HFFc6 (cell line): ENCODE measurements at regions not wholly inside any gene's neighbourhood (a gene's known extent, or its start where the extent isn't known, plus 50 kb on each side); places are given as distances from the start of the nearest gene placed in this dataset.

Experiments used
- DNase-seq: peaks from one replicate; pipeline ENCODE4 v3.0.0-alpha.2; 2018
- H3K27ac Mint-ChIP-seq: 2 replicates; pipeline ENCODE4 v1.8.0; 2020; ENCODE audit warnings: mild to moderate bottlenecking, mixed read lengths
- H3K27me3 Mint-ChIP-seq: 2 replicates; pipeline ENCODE4 v1.8.0; 2021; ENCODE audit warnings: mild to moderate bottlenecking, moderate library complexity, mixed read lengths; ENCODE audit not compliant: insufficient read depth
- H3K36me3 Mint-ChIP-seq: 2 replicates; pipeline ENCODE4 v1.8.0; 2021; ENCODE audit warnings: low read depth, mixed read lengths
- H3K4me1 Mint-ChIP-seq: 2 replicates; pipeline ENCODE4 v1.8.0; 2020; ENCODE audit warnings: low read depth, mixed read lengths
- H3K4me3 Mint-ChIP-seq: 2 replicates; pipeline ENCODE4 v1.8.0; 2020; ENCODE audit warnings: mild to moderate bottlenecking, moderate library complexity, mixed read lengths
- H3K9me3 Mint-ChIP-seq: 2 replicates; pipeline ENCODE4 v1.8.0; 2020; ENCODE audit warnings: mild to moderate bottlenecking, mixed read lengths
- CTCF ChIP-seq: fragments of 200-600 bp; sonication (generic); IDR thresholded peaks from 2 replicates; pipeline ENCODE4 v1.5.0; 2021; ENCODE audit warnings: antibody characterized with exemption, mild to moderate bottlenecking

DNA sequence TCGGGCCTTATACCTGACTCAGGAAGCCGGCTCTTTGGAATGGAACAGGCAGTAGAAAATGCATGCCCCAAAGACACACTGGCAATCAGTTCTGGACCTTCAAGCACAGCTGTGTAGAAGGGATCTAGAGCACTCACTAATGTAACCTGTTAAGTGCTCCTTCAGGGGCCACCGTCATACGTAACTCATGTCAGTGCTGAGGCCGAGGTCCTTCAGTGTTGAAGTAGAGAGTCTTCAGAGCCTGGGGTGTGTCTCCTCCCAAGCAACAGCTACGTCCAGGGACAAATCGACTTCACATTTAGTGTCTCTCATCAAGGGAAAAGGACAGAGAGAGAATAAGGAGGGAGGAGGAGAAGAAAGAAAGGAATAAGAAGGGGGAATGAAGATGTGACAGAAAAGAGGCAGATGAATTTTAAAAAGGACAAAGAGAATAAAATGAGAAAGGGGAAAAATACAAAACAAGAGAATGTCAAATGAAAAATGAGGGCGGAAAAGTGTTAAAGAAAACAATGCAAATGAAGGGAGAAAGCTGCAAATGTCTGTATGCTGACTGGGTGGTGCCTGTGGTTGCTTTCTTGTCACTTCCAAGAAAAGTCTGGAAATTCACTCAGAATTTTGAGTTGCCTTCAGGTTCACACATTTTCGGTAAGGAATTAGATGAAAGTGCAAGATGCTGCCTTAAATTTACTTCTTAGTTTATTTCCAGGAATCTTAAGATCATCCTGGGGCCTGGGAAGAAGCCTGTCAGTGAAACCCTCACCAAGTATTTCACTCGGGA is 989.4 kb downstream of the GRID1 start:
- Mint-ChIP-seq H3K36me3 (no peaks in the 10 kb centered on the region), H3K27ac (no peak overlapping the region), H3K27me3 (no peaks in the 10 kb centered on the region; the same call in 1 of the 2 replicates), H3K9me3 (peaks cover 42% of the 10 kb centered on the region), H3K4me1 (no peaks in the 10 kb centered on the region), H3K4me3 (no peak overlapping the region)
- DNase-seq: no peak
- no peak for TF ChIP-seq CTCF

- Mint-ChIP-seq H3K9me3 (peaks cover 41% of the 10 kb centered on the region), H3K27ac (no peak overlapping the region), H3K36me3 (no peaks in the 10 kb centered on the region), H3K4me3 (no peak overlapping the region), H3K27me3 (no peaks in the 10 kb centered on the region; the same call in 1 of the 2 replicates), H3K4me1 (no peaks in the 10 kb centered on the region)
- DNase-seq: no peak
- TF ChIP-seq CTCF: no peak
Observed at GRCh38 chr10:85379338-85379737, 987.3 kb downstream of the GRID1 start.

DNA sequence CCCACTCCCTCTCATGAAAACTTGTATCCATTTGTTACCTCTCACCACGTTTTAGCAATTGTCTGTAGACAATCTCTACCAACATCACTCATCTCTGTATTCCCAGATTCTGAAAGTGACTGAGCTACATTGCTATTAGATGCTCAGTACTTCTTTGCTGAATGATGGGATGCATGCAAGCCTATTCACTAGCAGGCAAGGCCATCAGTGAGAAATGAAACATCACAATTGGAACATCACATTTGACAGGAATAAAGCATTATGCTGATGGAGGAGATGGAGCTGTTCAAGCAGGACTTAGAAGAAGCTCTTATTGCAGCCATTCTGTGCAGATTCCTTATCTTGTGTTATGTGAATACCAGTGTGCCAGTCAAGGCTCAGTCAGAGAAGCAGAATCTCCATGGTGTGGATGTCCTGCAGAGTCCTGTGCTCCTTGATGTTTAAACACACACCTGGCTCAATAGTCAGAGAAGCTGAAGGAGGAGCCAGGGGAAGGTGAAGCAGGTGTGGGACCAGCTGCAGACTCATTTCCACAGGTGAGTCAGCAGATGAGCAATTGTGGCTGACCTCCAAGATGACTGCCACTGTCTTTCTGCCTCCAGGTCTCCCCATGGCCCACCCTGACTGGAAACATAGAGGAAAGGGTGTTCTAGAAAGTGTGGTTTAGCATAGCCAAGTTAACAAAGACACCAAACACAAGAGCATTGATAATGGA is 965.5 kb downstream of the GRID1 start:
- no peak overlapping the region for H3K4me3 Mint-ChIP-seq
- no peak for TF ChIP-seq CTCF
- H3K27me3 Mint-ChIP-seq: no peaks in the 10 kb centered on the region
- no peak overlapping the region for H3K27ac Mint-ChIP-seq
- no peaks in the 10 kb centered on the region for H3K4me1 Mint-ChIP-seq
- H3K36me3 Mint-ChIP-seq: no peaks in the 10 kb centered on the region; the same call in 1 of the 2 replicates
- DNase-seq: no peak
- peaks cover 50% of the 10 kb centered on the region for H3K9me3 Mint-ChIP-seq

DNA sequence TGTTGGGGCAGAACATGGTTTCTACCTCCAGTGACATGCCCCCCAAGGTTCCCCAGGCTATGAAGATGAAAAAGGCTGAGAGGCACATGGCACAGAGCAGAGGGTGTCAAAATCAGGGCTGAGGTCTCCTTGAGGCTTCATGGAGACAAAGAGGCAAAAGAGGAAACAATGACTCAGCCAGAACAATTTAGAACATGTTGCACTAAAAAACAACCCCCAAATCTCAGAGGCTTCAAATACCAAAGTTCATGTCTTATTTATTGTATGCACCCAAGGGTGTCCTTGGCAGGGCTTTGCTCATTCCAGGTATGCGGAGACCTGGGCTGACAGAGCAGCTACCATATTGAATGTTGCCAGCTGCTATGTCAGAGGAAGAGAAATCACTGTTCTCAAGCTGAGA is 964.1 kb downstream of the GRID1 start:
- no peak for DNase-seq
- no peak for TF ChIP-seq CTCF
- no peaks in the 10 kb centered on the region for H3K27me3 Mint-ChIP-seq
- no peaks in the 10 kb centered on the region; the same call in 1 of the 2 replicates for H3K36me3 Mint-ChIP-seq
- no peak overlapping the region for H3K4me3 Mint-ChIP-seq
- H3K27ac Mint-ChIP-seq: no peak overlapping the region
- H3K4me1 Mint-ChIP-seq: no peaks in the 10 kb centered on the region
- H3K9me3 Mint-ChIP-seq: peaks cover 58% of the 10 kb centered on the region

GRCh38 chr10:85407088-85407487 is 959.5 kb downstream of the GRID1 start:
- TF ChIP-seq CTCF: no peak
- Mint-ChIP-seq H3K4me1 (no peaks in the 10 kb centered on the region), H3K4me3 (no peak overlapping the region), H3K36me3 (no peaks in the 10 kb centered on the region; the same call in none of the 2 replicates), H3K27me3 (no peaks in the 10 kb centered on the region), H3K9me3 (peaks cover 55% of the 10 kb centered on the region), H3K27ac (no peak overlapping the region)
- no peak for DNase-seq
